B cell (primary cell): ENCODE measurements at regions not wholly inside any gene's neighbourhood (a gene's known extent, or its start where the extent isn't known, plus 50 kb on each side); places are given as distances from the start of the nearest gene placed in this dataset.

Experiments
- ATAC-seq: fragments of 200-7000 bp; cut with Tn5 transposase; one replicate; pipeline ENCODE4 v1.10.0; 2021; ENCODE audit warnings: low read depth, mild to moderate bottlenecking, moderate number of reproducible peaks, moderate library complexity
- CTCF ChIA-PET: fragments of 350-600 bp; sonication (Branson Sonifier 250); formaldehyde crosslinking; loops from one replicate; lab custom pipeline; 2021; ENCODE audit warnings: antibody characterized with exemption, inconsistent platforms; lab: Charles Lee
- POLR2A ChIA-PET: fragments of 350-600 bp; sonication (Branson Sonifier 250); formaldehyde crosslinking; loops from one replicate; lab custom pipeline; 2021; ENCODE audit warnings: antibody characterized with exemption; lab: Charles Lee
- DNase-seq: peaks from one replicate; pipeline ENCODE4 v3.0.0; 2013
- H2AFZ ChIP-seq: 2 replicates; pipeline ENCODE4 v1.6.1; 2012; ENCODE audit warnings: mild to moderate bottlenecking, low read depth, low read length; ENCODE audit not compliant: insufficient read depth, poor library complexity, severe bottlenecking
- H3K27ac ChIP-seq, 2 donors: 1 replicate in 1 of 2; 2 replicates in 1 of 2; pipeline ENCODE4 v1.5.1; 2012 to 2013; ENCODE audit warnings: low read length in 2 of 2, mild to moderate bottlenecking in 2 of 2, moderate library complexity in 1 of 2
- H3K27me3 ChIP-seq, 4 experiments: fragments of 200-600 bp in 1 of 4; sonication (generic) in 1 of 4; replicated peaks in 1 of 4; 1 replicate in 2 of 4; 2 replicates in 2 of 4; pipeline versions ENCODE4 v1.6.1 to v1.7.0; 2013 to 2016; ENCODE audit warnings: low read length in 3 of 4, mild to moderate bottlenecking in 2 of 4, mixed read lengths in 1 of 4, moderate library complexity in 1 of 4; ENCODE audit not compliant: insufficient read depth in 4 of 4, control insufficient read depth in 3 of 4; ENCODE audit errors: control extremely low read depth in 1 of 4
- H3K36me3 ChIP-seq, 2 experiments: replicated peaks in 1 of 2; 1 replicate in 1 of 2; 2 replicates in 1 of 2; pipeline versions ENCODE4 v1.6.1 to v1.7.1; 2013; ENCODE audit warnings: low read length in 1 of 2; ENCODE audit not compliant: insufficient read depth in 2 of 2, control insufficient read depth in 1 of 2; ENCODE audit errors: control extremely low read depth in 1 of 2, extremely low read depth in 1 of 2
- H3K4me1 ChIP-seq, 2 donors: fragments of 200-600 bp in 1 of 2; sonication (generic) in 1 of 2; 1 replicate in 1 of 2; 2 replicates in 1 of 2; pipeline versions ENCODE4 v1.5.1 to v1.6.1; 2013 to 2017; ENCODE audit warnings: low read length in 2 of 2; ENCODE audit not compliant: control insufficient read depth in 2 of 2, insufficient read depth in 2 of 2
- H3K4me2 ChIP-seq: replicated peaks from 2 replicates; pipeline ENCODE3; 2012; ENCODE audit warnings: mild to moderate bottlenecking, low read depth, low read length; ENCODE audit not compliant: poor library complexity, severe bottlenecking
- H3K4me3 ChIP-seq, 5 experiments: fragments of 200-600 bp in 1 of 5; sonication (generic) in 1 of 5; 1 replicate in 3 of 5; 2 replicates in 2 of 5; pipeline versions ENCODE4 v1.5.1 to v1.7.0; 2011 to 2016; ENCODE audit warnings: low read length in 4 of 5, mild to moderate bottlenecking in 4 of 5, low read depth in 2 of 5, control low read depth in 1 of 5, moderate library complexity in 1 of 5; ENCODE audit not compliant: insufficient read depth in 1 of 5; ENCODE audit errors: control extremely low read depth in 1 of 5, extremely low read depth in 1 of 5
- H3K79me2 ChIP-seq: fragments of 200-600 bp; sonication (generic); one replicate; pipeline ENCODE4 v1.6.0; 2016; ENCODE audit warnings: low read length; ENCODE audit not compliant: control insufficient read depth, insufficient read depth
- H3K9ac ChIP-seq: fragments of 200-600 bp; sonication (generic); 2 replicates; pipeline ENCODE4 v1.6.1; 2017; ENCODE audit warnings: mild to moderate bottlenecking, low read length, moderate library complexity
- H3K9me3 ChIP-seq, 3 donors: one replicate each; pipeline versions ENCODE4 v1.6.1 to v1.7.1; 2013; ENCODE audit warnings: low read length in 2 of 3; ENCODE audit not compliant: control insufficient read depth in 2 of 3, insufficient read depth in 1 of 3; ENCODE audit errors: control extremely low read depth in 1 of 3
- H4K20me1 ChIP-seq: 2 replicates; pipeline ENCODE4 v1.6.0; 2012; ENCODE audit warnings: mild to moderate bottlenecking, low read length; ENCODE audit not compliant: insufficient read depth, control insufficient read depth, poor library complexity, severe bottlenecking
- H3K27ac Mint-ChIP-seq: one replicate; pipeline ENCODE4 v1.8.0; 2021; ENCODE audit warnings: mixed read lengths
- H3K27me3 Mint-ChIP-seq: one replicate; pipeline ENCODE4 v1.8.0; 2021; ENCODE audit warnings: mixed read lengths
- H3K4me1 Mint-ChIP-seq: one replicate; pipeline ENCODE4 v1.8.0; 2021; ENCODE audit warnings: mixed read lengths
- H3K4me3 Mint-ChIP-seq: one replicate; pipeline ENCODE4 v1.8.0; 2021; ENCODE audit warnings: mixed read lengths
- H3K9me3 Mint-ChIP-seq: one replicate; pipeline ENCODE4 v1.8.0; 2022; ENCODE audit warnings: mixed read lengths; ENCODE audit not compliant: insufficient read depth
- CTCF ChIP-seq: fragments of 200-600 bp; IDR thresholded peaks from one replicate; pipeline ENCODE4 v1.8.0; 2022; ENCODE audit warnings: antibody characterized with exemption, mild to moderate bottlenecking
- EZH2 ChIP-seq: IDR thresholded peaks from 2 replicates; pipeline ENCODE4 v1.6.1; 2012; ENCODE audit warnings: borderline replicate concordance, low read depth, mild to moderate bottlenecking, moderate library complexity, low read length; ENCODE audit not compliant: insufficient read depth, poor library complexity, severe bottlenecking
- WGBS: methylation state at CpG from one replicate; pipeline ENCODE4 v1.1.5; 2013; ENCODE audit warnings: missing lambda C conversion rate; ENCODE audit not compliant: insufficient coverage; 5-methylcytosine and 5-hydroxymethylcytosine counted together
- intact Hi-C: fragments of 100-400 bp; cut with micrococcal nuclease; formaldehyde crosslinking; loops from one replicate; pipeline ENCODE4 v1.10.0; 2022

GRCh38 chr10:31087011-31087410 is 55.3 kb upstream of the ZNF438 start:
- H3K27me3 Mint-ChIP-seq, result no peaks in the 10 kb centered on the region
- WGBS, result 85% methylated on average over 1 of the region's 3 CpGs
- H3K4me3 Mint-ChIP-seq, result no peak overlapping the region
- Histone ChIP-seq H2AFZ (no peak overlapping the region), H3K27ac (no peak overlapping the region), H3K4me2 (no peak overlapping the region), H3K79me2 (no peaks in the 10 kb centered on the region), H3K27me3 (no peaks in the 10 kb centered on the region), H3K4me3 (no peak overlapping the region), H3K9ac (no peak overlapping the region), H3K9me3 (no peaks in the 10 kb centered on the region), H4K20me1 (no peaks in the 10 kb centered on the region), H3K36me3 (no peaks in the 10 kb centered on the region), H3K4me1 (peaks cover 8 to 11% of the 10 kb centered on the region in 2 donors)
- TF ChIP-seq EZH2, result no peak
- TF ChIP-seq CTCF, result no peak
- ChIA-PET POLR2A (no interaction called here), CTCF (no interaction called here)
- no peaks in the 10 kb centered on the region for H3K9me3 Mint-ChIP-seq
- ATAC-seq (no peak), DNase-seq (no peak)
- intact Hi-C loops, result no loop called here
- peaks cover 15% of the 10 kb centered on the region for H3K4me1 Mint-ChIP-seq
- no peak overlapping the region for H3K27ac Mint-ChIP-seq

- no peaks in the 10 kb centered on the region for H3K79me2 ChIP-seq
- H3K9me3 ChIP-seq, result no peaks in the 10 kb centered on the region
- no peak overlapping the region for H3K27ac ChIP-seq
- peaks cover 8 to 11% of the 10 kb centered on the region in 2 donors for H3K4me1 ChIP-seq
- no peak overlapping the region for H2AFZ ChIP-seq
- no peak for TF ChIP-seq CTCF
- no peak for TF ChIP-seq EZH2
- intact Hi-C loops, result no loop called here
- H3K4me2 ChIP-seq, result no peak overlapping the region
- POLR2A ChIA-PET, result no interaction called here
- Mint-ChIP-seq H3K4me1 (peaks cover 15% of the 10 kb centered on the region), H3K9me3 (no peaks in the 10 kb centered on the region), H3K4me3 (no peak overlapping the region), H3K27me3 (no peaks in the 10 kb centered on the region), H3K27ac (no peak overlapping the region)
- no peaks in the 10 kb centered on the region for H4K20me1 ChIP-seq
- H3K9ac ChIP-seq, result no peak overlapping the region
- no peak overlapping the region for H3K4me3 ChIP-seq
- ATAC-seq (no peak), DNase-seq (no peak)
- H3K36me3 ChIP-seq, result no peaks in the 10 kb centered on the region
- WGBS, result no CpG with 5 or more reads among the region's 1 CpG
- CTCF ChIA-PET, result interaction anchor here (0.7 kb wide), 1 partner anchor 60 kb away, joined by 3 read pairs; no protein-coding TSS in a partner anchor
- H3K27me3 ChIP-seq, result no peaks in the 10 kb centered on the region
These were observed 56.2 kb upstream of the ZNF438 start for GRCh38 chr10:31087851-31088250.
